Stimulated activated CD4-positive, alpha-beta T cell treated with anti-CD3 and anti-CD28 coated beads, TNF-alpha, amount 100 ng/mL, for 4 hours (primary cell): ENCODE measurements at regions not wholly inside any gene's neighbourhood (a gene's known extent, or its start where the extent isn't known, plus 50 kb on each side); places are given as distances from the start of the nearest gene placed in this dataset.

Experiments used
- DNase-seq, 3 experiments: peaks; one replicate each; pipeline ENCODE4 v3.0.0-alpha.2; 2020; ENCODE audit warnings: low read depth in 3 of 3

DNA sequence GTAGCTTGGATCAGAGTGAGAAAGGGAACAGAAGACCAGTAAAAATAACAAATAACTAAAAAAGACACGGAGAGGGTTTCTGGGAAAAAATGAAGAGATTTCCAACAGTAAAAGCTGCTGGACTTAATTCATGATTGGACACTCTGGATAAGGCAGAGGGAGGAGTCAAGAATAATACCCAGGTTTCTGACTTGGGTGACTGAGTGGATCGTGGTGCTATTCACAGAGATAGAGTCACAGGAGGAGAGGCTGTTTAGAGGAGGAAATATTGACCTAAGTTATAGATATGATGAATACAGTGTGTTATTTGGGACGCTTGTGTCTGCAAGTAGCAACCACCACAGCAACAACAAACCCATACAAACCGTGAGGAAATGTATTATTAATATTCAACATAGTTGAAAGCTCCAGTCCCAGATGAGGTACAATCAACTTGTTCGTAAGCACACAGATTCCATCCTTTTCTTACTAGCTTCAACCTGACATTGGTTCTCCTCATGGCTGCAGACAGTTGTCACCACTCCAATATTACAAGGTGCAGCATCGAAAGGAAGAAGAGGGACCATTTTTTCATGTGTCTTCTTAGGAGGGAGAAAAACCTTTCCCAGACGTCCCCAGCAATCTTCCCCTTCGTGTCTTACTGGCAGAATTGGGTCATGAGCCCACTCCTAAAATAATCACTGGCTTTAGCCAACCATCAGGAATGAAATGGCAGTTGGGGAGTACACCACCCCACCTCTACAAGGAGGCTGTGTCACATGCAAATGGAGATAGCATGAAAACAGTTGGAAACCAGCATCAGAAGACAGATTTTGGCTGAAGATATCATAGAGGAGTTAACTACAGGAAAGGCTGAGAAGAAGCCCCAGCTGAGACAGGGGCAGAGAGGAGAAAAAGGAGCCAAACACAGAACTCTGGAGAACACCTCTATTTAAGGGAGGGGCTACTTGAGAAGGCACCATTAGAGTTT is 387.8 kb downstream of the SHQ1 start:
- DNase-seq: no peak

DNA sequence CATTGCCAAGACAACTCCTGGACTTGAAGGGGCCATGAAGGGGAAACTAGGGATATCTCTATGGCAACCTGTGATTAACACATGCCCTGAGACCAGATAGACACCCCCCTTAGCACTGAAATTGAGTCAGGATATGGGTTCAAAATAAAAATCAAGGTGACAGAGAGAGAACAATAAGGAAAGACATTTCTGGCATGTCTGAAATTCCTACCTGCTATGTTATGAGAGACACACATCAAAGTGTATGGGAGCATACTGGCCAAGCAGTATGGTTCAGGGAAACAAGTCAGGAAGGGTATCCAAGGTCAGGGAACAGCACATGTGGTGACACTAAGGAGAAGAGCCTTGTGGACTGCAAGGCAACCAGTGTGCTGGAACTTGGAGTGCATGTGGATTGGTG is 388.7 kb downstream of the SHQ1 start:
- no peak for DNase-seq

DNA sequence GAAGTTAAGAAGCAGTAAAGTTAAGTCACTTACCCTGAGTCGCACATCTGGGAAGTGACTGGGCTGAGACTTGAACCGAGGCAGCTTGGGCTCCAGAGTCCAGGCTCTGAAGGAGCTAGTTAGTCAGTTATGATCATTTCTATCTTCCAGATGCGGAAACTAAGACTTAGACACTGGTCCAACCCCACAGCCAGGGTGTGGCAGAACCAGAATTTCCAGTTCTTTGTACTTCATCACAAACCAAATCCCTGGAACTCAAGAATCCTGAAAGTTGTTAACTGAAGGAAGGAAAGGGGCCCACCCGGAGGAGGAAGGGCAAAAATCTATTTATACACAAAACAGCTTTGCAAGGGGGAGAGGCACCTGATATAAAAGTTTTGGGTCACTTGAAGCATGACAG is 389.9 kb downstream of the SHQ1 start:
- DNase-seq: no peak

DNA sequence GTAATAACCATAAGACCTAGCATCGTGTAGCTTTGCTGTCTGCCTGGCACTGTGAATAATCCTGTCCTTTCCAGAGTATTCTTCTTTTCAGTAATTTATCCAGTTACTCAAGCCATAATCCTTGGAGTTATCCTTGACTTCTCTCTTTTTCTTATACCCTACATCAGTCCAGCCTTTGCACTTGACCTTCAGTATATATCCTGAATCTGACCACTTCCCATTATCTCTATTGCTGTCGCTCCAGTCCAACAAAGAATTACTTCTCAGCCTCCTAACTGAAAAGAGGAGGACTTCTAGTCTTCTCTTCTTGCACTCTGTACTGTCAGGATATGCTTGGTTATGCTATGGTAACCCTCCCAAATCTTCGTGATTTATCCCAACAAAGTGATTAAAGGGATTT is 393.8 kb downstream of the SHQ1 start:
- no peak for DNase-seq

DNA sequence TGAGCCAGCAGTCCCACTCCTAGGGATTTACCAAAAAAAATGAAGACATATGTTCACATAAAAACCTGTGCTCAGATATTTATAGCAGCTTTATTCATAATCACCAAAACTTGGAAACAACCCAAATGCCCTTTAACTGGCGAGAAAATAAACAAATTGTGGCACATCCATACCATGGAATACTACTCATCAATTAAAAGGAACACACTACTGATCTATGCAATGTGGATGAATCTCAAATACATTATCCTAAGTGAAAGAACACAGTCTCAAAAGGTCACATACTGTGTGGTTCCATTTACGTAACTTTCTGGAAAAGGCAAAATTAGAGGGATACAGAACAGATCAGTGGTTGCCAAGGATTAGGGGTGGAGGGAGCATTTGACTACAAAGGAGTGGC is 394.5 kb downstream of the SHQ1 start:
- DNase-seq: no peak

DNA sequence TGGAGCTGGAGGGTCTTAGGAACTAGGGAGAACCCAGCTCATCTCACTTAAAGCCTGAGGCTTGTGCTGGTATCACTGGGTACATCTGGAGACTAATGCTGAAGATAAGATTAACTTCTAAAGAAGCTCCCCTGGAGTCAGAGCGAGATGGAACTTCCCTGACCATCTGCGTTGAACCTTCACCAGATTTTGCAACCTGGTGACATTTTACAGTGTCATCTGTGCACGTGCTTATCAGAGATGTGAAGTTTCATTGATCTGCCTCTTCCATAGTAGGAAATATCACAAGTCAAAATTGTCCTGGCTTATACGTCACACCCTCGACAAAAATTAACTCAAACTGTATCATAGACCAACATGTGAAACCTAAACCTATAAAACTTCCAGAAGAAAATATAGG is 395.5 kb downstream of the SHQ1 start:
- no peak for DNase-seq

DNA sequence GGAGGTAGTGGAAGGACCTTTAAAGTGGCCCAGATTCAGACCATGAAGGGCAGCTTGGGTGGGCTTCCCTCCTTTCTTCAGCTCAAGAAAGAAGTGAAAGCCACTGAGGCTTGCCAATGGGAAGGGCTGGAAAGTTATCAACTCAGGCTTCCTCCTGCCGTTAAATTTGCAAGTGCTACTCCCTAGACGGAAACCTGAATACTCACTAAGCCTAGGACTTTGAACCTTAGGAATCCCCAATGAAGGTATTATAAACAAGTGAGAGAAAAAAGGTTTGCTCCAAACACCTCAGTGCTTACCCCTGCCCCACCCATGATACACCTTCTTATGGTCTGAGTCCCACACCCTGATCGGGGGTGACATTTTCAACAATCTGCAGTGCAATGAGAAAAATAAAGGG is 396.4 kb downstream of the SHQ1 start:
- no peak for DNase-seq

DNA sequence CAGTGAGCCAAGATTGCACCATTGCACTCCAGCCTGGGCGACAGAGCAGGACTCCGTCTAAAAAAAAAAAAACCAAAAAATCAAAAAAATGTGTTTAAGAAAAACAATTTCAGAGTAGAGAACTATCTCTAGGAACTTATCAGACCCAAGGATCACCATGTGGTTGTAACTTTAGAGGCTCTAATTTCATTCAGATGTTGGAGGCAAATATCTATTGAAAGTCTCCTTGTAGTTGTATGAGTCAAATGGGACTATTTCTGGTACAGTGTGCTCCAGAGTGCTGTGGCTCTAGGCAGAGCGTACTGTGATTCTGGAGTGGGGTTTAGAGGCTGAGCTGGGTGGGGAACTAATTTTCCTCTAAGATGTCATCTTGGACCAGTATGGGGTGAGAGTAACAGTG is 398.7 kb downstream of the SHQ1 start:
- DNase-seq: no peak

DNA sequence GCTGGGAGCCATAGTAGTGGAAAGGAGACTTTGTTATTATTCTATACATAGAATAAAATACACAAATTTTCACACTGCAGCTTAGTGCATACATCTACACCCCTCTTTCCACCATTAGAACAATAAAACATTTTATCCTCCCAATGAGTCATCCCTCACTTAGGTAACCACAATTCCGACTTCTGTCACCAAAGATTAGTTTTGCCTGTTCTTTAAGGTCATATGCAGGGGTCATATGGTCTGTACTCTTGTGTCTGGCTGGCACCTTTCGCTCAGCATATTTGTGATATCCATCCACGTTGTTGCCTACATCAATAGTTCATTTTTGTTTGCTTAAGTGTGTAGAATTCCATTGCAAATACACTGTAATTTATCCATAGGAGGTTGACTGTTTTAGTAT is 399.4 kb downstream of the SHQ1 start:
- no peak for DNase-seq

DNA sequence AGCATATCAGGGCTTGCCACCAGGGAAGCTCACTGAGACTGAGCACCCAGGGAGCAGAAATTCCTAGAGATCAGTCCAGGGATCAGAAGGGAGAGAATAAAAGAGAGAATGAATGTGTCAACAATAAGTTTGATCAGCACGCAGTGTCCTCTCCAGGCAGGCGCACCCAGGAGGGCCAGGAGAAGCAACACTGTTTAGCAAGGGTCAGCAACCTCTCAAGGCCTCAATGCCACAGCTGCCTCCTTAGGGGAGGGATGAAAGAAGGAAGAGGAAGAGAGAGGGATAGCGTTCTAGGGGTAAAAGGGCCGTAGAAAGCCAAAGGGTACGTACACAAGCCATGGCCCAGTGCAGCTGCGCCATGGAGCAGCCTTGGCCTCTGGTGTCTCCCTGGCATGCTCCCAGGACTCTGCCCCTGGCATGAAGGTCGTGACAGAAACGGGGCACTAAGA is 399.8 kb downstream of the SHQ1 start:
- no peak for DNase-seq

DNA sequence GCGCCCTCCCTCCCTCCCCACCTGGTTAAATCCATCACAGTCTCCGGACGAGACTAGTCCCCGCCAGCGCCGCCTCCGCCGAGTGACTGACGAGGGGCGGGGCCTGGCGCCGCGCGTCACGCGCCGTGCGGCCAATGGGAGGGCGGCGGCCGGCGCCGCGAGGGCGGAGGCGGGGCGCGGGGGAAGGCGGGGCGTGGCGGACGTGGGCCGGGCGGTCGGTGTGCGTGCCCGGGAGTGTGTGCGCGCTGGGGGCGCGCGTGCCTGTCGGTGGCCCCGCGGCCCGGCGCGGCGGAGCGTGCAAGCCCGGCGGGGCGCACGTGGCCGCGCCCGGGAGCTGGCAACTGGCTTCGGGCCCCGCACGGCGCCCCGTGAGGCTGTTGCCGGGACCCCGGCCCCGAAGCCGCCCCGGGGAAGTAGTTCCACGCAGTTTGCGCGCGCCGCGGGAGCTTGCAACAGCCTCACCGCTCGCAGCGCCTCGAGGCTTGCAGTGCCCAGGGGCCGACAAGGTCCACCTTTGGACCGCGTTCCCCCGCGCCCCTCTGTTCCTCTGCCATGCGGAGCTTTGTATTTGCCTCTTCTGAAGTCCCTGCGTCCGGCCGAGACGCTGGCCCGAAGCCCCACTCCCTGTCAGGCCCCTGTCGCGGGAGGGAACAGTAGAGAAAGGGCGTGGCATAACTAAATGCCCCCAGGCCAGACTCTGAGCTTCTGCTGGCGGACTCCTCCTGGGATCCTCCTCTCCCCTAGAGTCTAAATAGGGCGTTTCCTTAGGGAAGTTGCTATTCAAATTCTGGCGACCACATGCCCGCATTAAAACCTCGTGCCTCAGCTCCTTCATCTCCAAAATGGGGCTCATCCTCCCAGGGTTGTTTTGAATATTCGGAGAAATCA is 400.9 kb downstream of the SHQ1 start:
- DNase-seq: peak; percentile 88 to 91 (median 90)

DNA sequence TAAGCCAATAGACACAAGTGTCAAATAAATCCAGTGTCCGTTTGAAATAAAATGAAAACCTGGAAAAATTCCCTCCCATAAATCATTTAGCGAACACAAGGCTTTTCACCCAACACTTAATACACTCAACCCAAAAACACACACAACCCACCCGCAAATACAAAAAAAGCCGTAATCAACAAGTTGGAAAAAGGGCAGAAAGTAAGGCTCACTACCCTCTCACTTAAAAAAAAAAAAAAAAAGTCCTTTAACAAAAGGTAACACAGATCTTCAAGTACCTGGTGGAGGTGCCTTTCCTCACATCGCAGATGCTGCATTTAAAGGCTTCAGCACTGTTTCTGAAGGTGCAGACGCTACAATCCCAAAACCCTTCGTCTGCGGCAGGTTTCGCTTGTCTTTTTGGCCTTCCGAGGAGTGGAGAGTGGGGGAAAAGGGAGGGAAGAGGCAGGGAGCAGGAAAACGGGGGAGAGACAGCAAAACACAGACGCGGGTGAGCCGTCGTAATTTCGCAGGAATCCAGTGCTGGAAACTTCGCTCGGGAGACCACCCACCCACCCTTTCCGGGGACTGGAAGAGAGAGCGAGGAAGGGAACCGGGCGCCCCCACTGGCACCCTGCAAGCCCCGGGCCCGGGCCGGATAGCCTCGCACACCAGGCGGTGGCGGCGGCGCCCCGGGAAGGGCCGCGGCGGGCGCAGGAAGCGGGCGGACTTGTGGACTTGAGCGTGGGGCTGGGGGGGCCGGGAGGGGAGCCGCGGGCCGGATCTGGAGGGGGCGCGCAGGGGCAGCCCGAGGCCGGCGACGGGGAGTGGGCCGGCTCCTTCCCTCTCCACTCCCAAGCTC is 401.8 kb downstream of the SHQ1 start, which contains the start of gene RYBP:
Gene RYBP (minus strand): TSS at position 404 of the 841 bp plus-strand sequence.
- DNase-seq: peak in 1 of 3 experiments; percentile 24

DNA sequence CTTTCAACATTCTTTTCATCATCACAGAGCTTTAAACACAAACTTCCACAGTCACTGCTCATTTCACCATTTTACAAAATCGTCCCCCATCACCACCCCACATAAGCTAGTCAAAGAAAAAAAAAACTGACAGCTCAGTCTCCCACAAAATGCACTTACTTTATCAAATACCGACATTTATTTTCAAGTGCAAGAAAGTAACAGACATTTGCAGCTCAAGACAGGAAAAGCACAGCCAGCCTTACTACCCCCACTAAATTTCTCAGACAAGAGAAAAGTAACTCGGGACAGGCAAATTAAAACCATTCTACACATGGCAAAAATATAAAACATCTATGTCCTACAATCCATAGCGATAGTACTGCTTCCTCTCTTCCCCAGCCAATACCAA is 402.4 kb downstream of the SHQ1 start:
- no peak for DNase-seq

DNA sequence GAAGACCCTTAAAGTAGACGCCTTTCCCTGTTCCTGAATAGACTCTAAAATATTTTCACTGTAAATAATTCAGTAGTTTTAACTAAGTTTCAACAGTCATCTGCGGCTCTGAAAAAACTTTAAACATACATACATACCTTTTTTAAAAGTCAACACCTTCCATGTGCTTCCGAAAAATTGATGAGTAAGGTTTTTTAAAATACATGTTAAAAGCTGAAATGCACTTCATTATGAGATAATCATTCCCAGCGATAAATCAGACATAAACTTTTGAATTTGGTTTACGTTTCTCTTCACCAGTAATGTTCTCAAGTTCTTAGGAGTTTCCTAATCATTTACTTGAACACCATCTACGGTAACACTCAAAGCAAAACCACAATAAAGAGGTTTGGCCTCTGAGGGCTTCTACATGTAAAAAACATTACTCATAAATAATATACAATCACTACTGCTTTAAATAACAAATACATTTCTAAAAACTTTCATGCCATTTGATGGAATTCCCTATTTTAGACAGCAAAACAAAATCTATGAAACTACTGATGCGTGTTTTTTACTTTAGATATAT is 403.5 kb downstream of the SHQ1 start:
- DNase-seq: no peak

DNA sequence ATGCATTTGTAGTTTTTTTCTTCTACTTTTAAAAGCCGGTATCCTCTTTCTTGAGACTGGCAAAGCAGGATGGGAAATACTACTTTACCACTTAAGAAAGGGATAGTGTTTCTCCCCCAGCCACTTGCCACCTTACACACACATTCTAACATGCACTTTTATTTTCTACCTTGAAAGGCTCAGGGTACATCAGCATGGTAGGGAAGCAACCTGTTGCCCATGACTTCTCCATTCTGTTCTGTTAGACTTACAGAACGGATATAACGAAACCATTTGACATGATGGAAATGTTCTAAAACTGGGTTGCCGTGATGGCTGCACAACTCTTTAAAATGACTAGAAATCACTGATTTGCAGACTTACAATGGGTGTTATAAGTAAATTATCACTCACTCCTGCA is 405.5 kb downstream of the SHQ1 start:
- no peak for DNase-seq

DNA sequence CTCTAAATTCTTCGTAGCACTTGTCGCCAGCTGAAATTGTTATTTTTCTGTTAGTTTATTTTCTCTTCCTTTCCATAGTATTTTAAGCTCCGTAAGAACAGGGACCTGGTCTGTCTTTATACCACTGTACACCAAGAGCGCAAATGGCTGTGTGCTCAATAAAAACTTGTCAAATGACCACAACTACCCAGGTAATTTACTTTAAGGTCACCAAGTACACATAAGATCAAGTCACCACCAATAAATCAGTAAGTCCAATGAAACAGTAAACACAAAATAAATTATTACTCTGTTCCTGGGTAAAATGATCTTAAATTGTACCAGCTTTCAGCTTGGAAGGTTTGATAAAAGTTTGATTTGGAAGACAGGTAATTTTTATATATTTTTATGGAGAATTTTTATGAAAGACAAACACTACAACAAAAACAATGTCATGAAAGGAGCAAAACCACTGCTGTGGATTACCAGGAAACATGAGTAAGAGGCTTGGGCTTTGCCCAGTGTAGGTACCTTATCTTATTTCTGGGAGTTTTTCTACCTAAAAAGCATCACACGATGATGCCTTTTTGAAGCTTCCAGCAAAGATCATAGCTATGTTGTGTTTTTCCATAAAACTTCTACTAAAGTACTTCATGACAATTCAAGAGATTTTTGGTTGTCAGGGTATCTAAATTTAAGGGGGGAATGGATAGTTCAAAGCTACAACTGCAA is 406.8 kb downstream of the SHQ1 start:
- DNase-seq: no peak

DNA sequence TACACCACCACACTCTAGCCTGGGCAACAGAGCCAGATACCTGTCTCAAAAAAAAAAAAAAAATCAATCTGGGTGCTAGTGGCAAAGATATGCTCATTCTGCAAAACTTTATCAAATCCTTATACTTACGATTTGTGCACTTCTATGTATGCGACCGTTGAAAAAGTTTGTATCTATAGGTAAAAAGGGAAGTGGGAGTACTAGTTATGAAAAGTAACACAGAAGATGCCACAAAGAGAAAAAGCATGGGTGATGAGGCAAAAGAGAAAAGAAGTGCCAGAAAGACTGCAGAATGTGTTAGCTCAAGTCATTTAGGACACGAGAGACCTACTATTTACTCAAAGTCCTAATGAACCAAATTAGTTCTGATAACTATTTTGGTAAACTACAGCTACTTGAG is 407.8 kb downstream of the SHQ1 start:
- no peak for DNase-seq

DNA sequence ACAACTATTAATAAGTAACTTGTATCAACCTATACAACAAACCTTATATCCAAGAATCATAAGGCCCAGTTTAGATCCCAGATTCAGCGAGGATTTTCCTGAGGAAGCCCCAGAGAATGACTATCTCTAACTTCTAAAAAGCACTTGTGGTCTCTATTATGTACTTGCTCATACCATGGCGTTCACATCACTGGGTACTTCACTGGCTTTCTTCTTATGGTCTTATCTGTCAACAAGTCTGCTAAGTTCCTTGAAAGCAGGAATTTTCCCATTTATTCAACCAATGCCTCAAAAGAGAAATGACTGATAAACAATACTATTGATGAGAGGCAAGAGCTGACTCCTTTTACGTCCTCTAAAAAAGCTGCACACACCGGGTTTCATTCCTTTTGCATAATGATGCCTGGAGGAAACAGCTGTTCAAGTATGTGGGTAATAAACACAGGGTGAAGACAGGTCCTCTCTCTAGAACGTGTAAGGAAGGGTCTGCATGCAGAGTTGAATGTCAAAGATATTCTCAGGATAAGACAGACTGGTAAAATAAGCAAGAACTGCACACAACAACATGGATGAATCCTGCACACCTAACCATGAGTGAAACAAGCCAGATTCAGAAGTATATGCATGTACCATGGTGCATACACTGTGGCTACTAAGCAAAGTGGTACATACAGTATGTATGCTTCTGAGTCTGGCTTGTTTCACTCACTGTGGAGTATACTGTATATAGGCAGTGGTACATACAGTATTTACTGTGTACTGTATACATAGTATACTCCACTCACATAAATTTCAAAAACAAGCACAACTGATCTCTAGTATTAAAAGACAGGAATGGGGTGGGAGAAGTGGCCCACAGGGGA is 408.7 kb downstream of the SHQ1 start:
- no peak for DNase-seq

DNA sequence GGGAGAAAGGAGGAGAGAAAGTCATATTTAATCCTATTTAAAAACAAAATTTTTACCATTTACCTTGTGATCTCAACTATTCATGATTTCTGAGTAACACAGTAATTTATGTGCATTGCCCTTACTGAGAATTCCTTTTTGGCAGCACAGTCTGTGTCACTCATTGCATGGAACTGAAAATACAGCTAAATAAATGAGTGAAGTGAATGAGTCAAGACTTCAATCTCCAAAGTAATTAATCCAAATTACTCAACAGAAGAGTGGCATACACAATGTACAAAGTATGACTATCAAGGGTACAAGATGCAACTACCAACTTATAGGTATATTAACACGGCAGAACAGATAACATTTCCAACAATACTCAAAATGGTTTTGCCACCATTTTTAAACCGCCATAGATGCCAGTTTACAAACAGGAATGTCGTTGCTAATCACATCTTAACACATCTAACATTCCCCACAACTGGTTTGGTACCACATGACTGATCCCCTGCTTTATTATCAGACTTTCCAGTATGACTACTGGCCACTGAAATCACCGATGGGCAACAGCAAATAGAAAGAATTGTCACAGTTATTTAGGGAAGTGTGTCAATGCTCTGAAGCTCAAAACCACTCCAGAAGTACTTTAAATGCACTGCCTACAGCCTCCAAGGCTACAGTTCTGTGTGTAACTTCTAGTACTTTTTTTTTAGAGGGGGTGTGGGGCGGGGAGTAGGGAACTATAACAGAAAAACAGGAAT is 410.4 kb downstream of the SHQ1 start:
- no peak for DNase-seq
